ENCODE measurements at regions not wholly inside any gene's neighbourhood (a gene's known extent, or its start where the extent isn't known, plus 50 kb on each side); places are given as distances from the start of the nearest gene placed in this dataset.

- Histone ChIP-seq H3K9ac (ENCODE audit: low read depth in 1 of 2, low read length in 2 of 2) (no peak overlapping the region), H3K27me3 (ENCODE audit: control insufficient read depth in 4 of 4, insufficient read depth in 4 of 4, low read length in 3 of 4) (no peaks in the 10 kb centered on the region), H3K9me3 (ENCODE audit: control insufficient read depth in 4 of 4, low read length in 3 of 4) (no peaks in the 10 kb centered on the region), H3K4me3 (ENCODE audit: low read depth in 1 of 3, low read length in 3 of 3) (no peak overlapping the region), H3K4me1 (ENCODE audit: control insufficient read depth in 4 of 4, insufficient read depth in 4 of 4, low read length in 3 of 4) (no peaks in the 10 kb centered on the region), H3K27ac (ENCODE audit: low read depth in 1 of 2, low read length in 2 of 2) (no peak overlapping the region), H3K36me3 (ENCODE audit: control insufficient read depth in 4 of 4, insufficient read depth in 3 of 4, low read depth in 1 of 4, low read length in 3 of 4) (no peaks in the 10 kb centered on the region)
- 85% methylated on average over 1 of the region's 1 CpG for WGBS
- no peak for TF ChIP-seq HNF4A (conservative IDR thresholded peaks at IDR 0.05)
- TF ChIP-seq HNF4G (IDR thresholded peaks at IDR 0.05): no peak
- TF ChIP-seq RXRA (IDR thresholded peaks at IDR 0.05): no peak
- no peak for TF ChIP-seq GABPA (IDR thresholded peaks at IDR 0.05 in 1 of 2, conservative IDR thresholded peaks at IDR 0.05 in 1 of 2)
- TF ChIP-seq EGR1 (IDR thresholded peaks at IDR 0.05; ENCODE audit: low read depth in 2 of 2): no peak
- no peak for TF ChIP-seq NR2F2 (IDR thresholded peaks at IDR 0.05)
- no peak for TF ChIP-seq SP1 (IDR thresholded peaks at IDR 0.05)
- no peak for DNase-seq (ENCODE audit: low spot score)
These were observed 867.5 kb downstream of the MAT2B start for GRCh38 chr5:164372892-164373291.

GRCh38 chr5:164373876-164374275 is 868.5 kb downstream of the MAT2B start:
- no peaks in the 10 kb centered on the region for H3K27me3 ChIP-seq (ENCODE audit: control insufficient read depth in 4 of 4, insufficient read depth in 4 of 4, low read length in 3 of 4)
- whole genome bisulfite sequencing: 74% methylated on average over 2 of the region's 2 CpGs

DNA sequence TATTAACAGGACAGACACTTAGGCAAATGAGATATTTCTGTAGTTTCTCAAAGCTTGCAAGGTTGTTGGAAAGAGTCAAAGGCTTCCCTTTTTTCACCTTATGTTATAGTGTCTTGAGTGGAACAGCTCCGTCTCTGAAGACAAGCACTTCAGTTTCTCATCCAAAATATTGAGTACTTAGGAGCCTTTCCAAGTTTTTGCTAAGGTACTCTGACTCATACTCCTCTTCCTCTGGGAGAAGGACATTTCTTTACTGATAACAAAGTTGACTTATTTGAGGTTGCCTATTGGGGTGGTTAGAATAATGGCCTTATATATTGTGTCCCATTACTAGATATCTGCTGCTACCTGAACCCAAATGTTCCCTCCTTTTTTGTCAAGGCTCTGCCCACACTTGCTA is 869.6 kb downstream of the MAT2B start:
- Histone ChIP-seq H3K36me3 (ENCODE audit: control insufficient read depth in 4 of 4, insufficient read depth in 3 of 4, low read depth in 1 of 4, low read length in 3 of 4) (no peaks in the 10 kb centered on the region), H3K27ac (ENCODE audit: low read depth in 1 of 2, low read length in 2 of 2) (no peak overlapping the region), H3K9ac (ENCODE audit: low read depth in 1 of 2, low read length in 2 of 2) (no peak overlapping the region), H3K27me3 (ENCODE audit: control insufficient read depth in 4 of 4, insufficient read depth in 4 of 4, low read length in 3 of 4) (no peaks in the 10 kb centered on the region), H3K9me3 (ENCODE audit: control insufficient read depth in 4 of 4, low read length in 3 of 4) (no peaks in the 10 kb centered on the region), H3K4me3 (ENCODE audit: low read depth in 1 of 3, low read length in 3 of 3) (no peak overlapping the region), H3K4me1 (ENCODE audit: control insufficient read depth in 4 of 4, insufficient read depth in 4 of 4, low read length in 3 of 4) (no peaks in the 10 kb centered on the region)
- no peak for TF ChIP-seq HNF4A (conservative IDR thresholded peaks at IDR 0.05)
- no peak for TF ChIP-seq JUND (IDR thresholded peaks at IDR 0.05)
- TF ChIP-seq FOXA2 (IDR thresholded peaks at IDR 0.05): no peak
- TF ChIP-seq YY1 (IDR thresholded peaks at IDR 0.05): no peak
- TF ChIP-seq, protein P1, sequence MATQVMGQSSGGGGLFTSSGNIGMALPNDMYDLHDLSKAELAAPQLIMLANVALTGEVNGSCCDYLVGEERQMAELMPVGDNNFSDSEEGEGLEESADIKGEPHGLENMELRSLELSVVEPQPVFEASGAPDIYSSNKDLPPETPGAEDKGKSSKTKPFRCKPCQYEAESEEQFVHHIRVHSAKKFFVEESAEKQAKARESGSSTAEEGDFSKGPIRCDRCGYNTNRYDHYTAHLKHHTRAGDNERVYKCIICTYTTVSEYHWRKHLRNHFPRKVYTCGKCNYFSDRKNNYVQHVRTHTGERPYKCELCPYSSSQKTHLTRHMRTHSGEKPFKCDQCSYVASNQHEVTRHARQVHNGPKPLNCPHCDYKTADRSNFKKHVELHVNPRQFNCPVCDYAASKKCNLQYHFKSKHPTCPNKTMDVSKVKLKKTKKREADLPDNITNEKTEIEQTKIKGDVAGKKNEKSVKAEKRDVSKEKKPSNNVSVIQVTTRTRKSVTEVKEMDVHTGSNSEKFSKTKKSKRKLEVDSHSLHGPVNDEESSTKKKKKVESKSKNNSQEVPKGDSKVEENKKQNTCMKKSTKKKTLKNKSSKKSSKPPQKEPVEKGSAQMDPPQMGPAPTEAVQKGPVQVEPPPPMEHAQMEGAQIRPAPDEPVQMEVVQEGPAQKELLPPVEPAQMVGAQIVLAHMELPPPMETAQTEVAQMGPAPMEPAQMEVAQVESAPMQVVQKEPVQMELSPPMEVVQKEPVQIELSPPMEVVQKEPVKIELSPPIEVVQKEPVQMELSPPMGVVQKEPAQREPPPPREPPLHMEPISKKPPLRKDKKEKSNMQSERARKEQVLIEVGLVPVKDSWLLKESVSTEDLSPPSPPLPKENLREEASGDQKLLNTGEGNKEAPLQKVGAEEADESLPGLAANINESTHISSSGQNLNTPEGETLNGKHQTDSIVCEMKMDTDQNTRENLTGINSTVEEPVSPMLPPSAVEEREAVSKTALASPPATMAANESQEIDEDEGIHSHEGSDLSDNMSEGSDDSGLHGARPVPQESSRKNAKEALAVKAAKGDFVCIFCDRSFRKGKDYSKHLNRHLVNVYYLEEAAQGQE (IDR thresholded peaks at IDR 0.05): no peak
- TF ChIP-seq RAD21 (IDR thresholded peaks at IDR 0.05): no peak
- no peak for TF ChIP-seq TAF1 (conservative IDR thresholded peaks at IDR 0.05)
- TF ChIP-seq, protein P2, sequence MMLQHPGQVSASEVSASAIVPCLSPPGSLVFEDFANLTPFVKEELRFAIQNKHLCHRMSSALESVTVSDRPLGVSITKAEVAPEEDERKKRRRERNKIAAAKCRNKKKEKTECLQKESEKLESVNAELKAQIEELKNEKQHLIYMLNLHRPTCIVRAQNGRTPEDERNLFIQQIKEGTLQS (IDR thresholded peaks at IDR 0.05): no peak
- no peak for TF ChIP-seq FOXA1 (IDR thresholded peaks at IDR 0.05)
- TF ChIP-seq EGR1 (IDR thresholded peaks at IDR 0.05; ENCODE audit: low read depth in 2 of 2): no peak
- no peak for TF ChIP-seq SP1 (IDR thresholded peaks at IDR 0.05)
- no peak for TF ChIP-seq GABPA (IDR thresholded peaks at IDR 0.05 in 1 of 2, conservative IDR thresholded peaks at IDR 0.05 in 1 of 2)
- DNase-seq (ENCODE audit: low spot score): no peak
- WGBS: 75% methylated on average over 1 of the region's 1 CpG

More at GRCh38 chr5:164373876-164374275, 868.5 kb downstream of the MAT2B start:
- no peaks in the 10 kb centered on the region for H3K36me3 ChIP-seq (ENCODE audit: control insufficient read depth in 4 of 4, insufficient read depth in 3 of 4, low read depth in 1 of 4, low read length in 3 of 4)
- no peak overlapping the region for H3K9ac ChIP-seq (ENCODE audit: low read depth in 1 of 2, low read length in 2 of 2)
- DNase-seq (ENCODE audit: low spot score): no peak
- TF ChIP-seq JUND (IDR thresholded peaks at IDR 0.05) (no peak), NR2F2 (IDR thresholded peaks at IDR 0.05) (no peak)
- H3K27ac ChIP-seq (ENCODE audit: low read depth in 1 of 2, low read length in 2 of 2): no peak overlapping the region
- H3K4me3 ChIP-seq (ENCODE audit: low read depth in 1 of 3, low read length in 3 of 3): no peak overlapping the region
- H3K4me1 ChIP-seq (ENCODE audit: control insufficient read depth in 4 of 4, insufficient read depth in 4 of 4, low read length in 3 of 4): no peaks in the 10 kb centered on the region
- no peaks in the 10 kb centered on the region for H3K9me3 ChIP-seq (ENCODE audit: control insufficient read depth in 4 of 4, low read length in 3 of 4)

All from liver (tissue), 7 donors.